Right ventricle myocardium inferior (tissue), 1 donor: ENCODE measurements at regions not wholly inside any gene's neighbourhood (a gene's known extent, or its start where the extent isn't known, plus 50 kb on each side); places are given as distances from the start of the nearest gene placed in this dataset.

ENCODE experiments used
- ATAC-seq: fragments of 200-7000 bp; cut with Tn5 transposase; one replicate; pipeline ENCODE4 v1.9.1; 2020; ENCODE audit warnings: mild to moderate bottlenecking, moderate library complexity
- DNase-seq: peaks from one replicate; pipeline ENCODE4 v3.0.0; 2021; ENCODE audit errors: missing footprints
- intact Hi-C: fragments of 100-400 bp; cut with DNase I; formaldehyde crosslinking; loops from one replicate; pipeline ENCODE4 v1.11.0; 2022
- donor health status: DM: no; HTN: yes; CAD: no; lungs with severe emphysema.

- intact Hi-C loops: loop anchor here (10.0 kb wide), 1 partner anchor 556 kb away; the partner anchor contains the start of gene ADAMTS9
- no peak for ATAC-seq
- no peak for DNase-seq
Measured at GRCh38 chr3:65240366-65240765, 552.6 kb upstream of the ADAMTS9 start.

DNA sequence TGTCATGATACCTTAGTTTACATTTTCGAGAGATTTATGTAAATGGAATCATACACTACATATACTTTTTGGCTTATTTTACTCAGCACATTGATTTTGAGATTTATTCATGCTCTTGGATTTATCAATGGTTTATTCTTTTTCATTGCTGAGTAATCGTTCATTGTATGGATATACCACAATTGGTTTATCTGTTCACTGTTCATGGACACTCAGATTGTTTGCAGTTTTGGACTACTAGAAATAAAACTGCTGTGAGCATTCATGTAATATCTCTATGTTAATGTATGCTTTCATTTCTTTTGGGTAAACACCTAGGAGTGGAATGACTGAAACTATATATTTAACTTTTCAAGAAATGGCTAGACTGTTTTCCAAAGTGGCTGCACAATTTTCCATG, 550.9 kb upstream of the ADAMTS9 start:
- DNase-seq (no peak), ATAC-seq (no peak)
- intact Hi-C loops: no loop called here

GRCh38 chr3:65234499-65234898, 546.7 kb upstream of the ADAMTS9 start:
- DNase-seq (no peak), ATAC-seq (no peak)
- intact Hi-C loops: no loop called here

- ATAC-seq (no peak), DNase-seq (no peak)
- intact Hi-C loops: no loop called here
Measured at GRCh38 chr3:65233561-65233960, 545.8 kb upstream of the ADAMTS9 start.

- intact Hi-C loops: no loop called here
- ATAC-seq (no peak), DNase-seq (no peak)
Measured at GRCh38 chr3:65231544-65231943, 543.7 kb upstream of the ADAMTS9 start.

- DNase-seq (no peak), ATAC-seq (no peak)
- intact Hi-C loops: no loop called here
Measured at GRCh38 chr3:65230261-65231139, 542.7 kb upstream of the ADAMTS9 start.

GRCh38 chr3:65226287-65226686, 538.5 kb upstream of the ADAMTS9 start:
- intact Hi-C loops: no loop called here
- ATAC-seq (no peak), DNase-seq (no peak)

GRCh38 chr3:65210026-65210814, 522.4 kb upstream of the ADAMTS9 start:
- no peak for DNase-seq
- intact Hi-C loops: no loop called here
- ATAC-seq: peak; percentile 31

DNA sequence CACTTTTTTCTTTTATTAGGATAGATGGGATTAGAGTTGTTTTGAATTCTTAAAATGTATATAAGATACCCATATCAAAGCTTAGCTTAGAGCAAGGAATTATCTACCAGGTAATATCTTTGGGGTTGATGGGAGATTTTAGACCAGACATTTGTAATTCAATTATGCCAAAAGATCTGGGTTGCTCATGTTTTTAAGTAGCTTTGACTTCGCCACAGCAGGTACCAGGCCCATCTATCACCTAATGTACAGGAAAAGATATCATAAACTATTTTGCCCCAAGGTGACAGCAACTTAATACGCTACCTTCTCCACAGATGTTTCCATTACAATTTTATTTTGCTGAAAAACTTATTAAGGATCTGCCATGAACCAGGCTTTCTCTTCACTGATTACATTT, 514.6 kb upstream of the ADAMTS9 start:
- no peak for DNase-seq
- no peak for ATAC-seq
- intact Hi-C loops: no loop called here

GRCh38 chr3:65201926-65202325, 514.1 kb upstream of the ADAMTS9 start:
- no peak for ATAC-seq
- DNase-seq: no peak
- intact Hi-C loops: no loop called here

- intact Hi-C loops: no loop called here
- ATAC-seq: no peak
- DNase-seq: no peak
Measured at GRCh38 chr3:65200310-65200970, 512.6 kb upstream of the ADAMTS9 start.

DNA sequence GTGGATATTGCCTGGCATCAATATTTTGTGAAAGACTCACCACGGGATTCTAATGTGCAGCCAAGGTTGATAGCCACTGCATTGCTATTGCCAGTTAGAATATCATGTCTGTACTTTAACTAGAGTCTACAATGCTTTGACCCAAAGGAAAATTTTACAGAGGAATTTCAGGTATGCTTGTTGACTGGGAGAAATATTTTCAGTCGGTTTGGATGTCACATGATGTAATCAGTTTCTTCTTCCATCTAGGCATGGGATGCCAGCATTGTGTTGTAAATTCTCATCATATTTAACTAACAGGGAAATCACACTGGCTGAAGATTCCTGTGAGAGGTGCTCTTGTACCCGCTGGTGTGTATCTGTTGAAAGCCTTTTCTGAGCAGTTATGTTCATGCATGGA, 508.9 kb upstream of the ADAMTS9 start:
- intact Hi-C loops: no loop called here
- ATAC-seq: no peak
- DNase-seq: no peak

DNA sequence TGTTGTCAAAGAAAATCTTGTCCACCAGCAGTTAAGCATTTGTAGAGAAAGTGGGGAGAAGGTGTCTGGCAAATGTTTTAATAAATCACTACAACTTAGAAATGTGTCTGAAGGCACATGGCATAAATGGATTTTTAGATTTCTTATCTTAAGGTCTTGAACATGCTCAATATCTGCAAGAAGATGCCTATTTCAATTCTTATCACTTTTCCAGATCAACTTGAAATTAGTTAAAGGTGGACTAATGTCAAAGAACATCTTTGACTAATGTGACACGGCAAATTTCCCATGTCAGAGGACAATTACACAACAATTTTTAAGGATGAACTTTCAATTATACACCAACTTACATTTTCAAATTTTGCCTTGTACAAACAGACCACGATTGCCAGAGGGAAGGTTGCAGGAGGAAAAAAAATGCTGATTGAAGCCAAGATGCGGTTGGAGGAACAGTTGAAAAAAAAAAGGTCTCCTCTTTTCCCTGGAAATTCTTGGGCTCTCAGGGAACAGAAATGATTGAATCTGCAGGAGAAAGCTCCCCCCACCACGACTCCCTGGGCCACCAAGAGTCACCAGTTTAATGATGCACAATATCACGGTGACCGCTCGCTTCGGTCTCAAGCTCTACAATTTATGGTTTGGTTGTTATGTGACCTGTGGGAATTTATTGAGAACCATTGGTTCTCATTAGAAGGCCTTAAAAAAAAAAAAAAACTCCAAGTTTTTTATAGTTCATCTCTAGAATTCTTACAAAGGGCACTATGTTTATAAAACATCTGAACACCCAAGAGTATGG, 507.6 kb upstream of the ADAMTS9 start:
- intact Hi-C loops: no loop called here
- DNase-seq (no peak), ATAC-seq (no peak)

GRCh38 chr3:65194744-65195143, 506.9 kb upstream of the ADAMTS9 start:
- intact Hi-C loops: no loop called here
- no peak for ATAC-seq
- DNase-seq: no peak

DNA sequence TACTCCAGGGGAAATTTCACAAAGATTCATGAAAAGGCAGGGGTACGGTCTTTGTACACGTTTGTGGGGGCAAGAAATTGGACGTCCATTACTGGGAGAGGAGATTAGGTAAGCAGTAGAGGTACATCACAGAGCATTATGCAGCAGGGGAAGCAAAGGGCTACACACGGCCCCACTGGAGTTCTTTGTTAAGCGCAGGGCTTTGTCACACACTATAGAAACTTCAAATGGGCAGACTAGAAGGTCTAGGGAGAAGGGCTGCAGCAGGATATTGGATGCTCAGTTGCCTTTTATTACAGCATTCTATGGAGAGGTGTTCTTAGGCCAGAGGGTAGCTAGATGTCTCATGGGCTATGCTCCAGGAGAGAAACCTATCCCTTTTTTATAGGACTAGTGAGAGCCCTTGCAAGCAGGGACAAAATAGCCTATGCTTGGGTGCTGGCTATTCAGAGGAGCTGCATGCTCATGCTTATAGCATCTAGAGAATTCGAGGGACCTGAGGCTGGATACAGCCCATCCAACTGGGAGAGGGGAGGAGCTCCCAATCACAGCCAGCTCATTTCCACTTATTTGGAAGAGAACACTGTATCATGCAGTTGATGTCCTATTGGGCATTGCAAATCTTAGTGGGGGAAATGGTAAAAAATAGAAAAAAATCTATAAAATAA, 506.4 kb upstream of the ADAMTS9 start:
- DNase-seq (no peak), ATAC-seq (no peak)
- intact Hi-C loops: no loop called here

GRCh38 chr3:65193531-65193930, 505.7 kb upstream of the ADAMTS9 start:
- intact Hi-C loops: no loop called here
- DNase-seq (no peak), ATAC-seq (no peak)

DNA sequence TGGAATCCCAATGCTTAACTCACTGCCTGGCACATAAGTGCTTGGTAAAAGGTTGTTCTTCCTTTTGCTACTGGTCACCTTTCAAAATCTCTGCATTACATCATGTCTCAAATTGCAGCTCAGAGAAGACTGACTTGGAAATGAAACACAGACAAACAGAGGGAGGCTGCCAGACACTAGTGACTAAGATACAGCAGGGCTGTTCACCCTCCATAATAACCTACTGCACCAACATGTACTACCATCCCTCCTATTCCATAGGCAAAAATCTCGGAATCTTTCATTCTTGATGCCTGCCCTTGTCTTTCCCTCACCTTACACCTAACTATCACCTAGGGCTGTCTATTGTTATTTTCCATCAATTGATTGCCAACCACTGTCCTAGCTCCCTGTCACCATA, 502.3 kb upstream of the ADAMTS9 start:
- ATAC-seq: no peak
- DNase-seq: no peak
- intact Hi-C loops: no loop called here

- intact Hi-C loops: no loop called here
- DNase-seq: no peak
- ATAC-seq: no peak
Measured at GRCh38 chr3:65186268-65186667, 498.5 kb upstream of the ADAMTS9 start.
